Gastrocnemius medialis (tissue), 4 donors: ENCODE measurements at regions not wholly inside any gene's neighbourhood (a gene's known extent, or its start where the extent isn't known, plus 50 kb on each side); places are given as distances from the start of the nearest gene placed in this dataset.
A peak's percentile ranks its signal among the peaks of the same experiment; 100 is the strongest.

Experiments used
- ATAC-seq, 2 donors: fragments of 150-250 bp; one replicate each; pipeline ENCODE4 v1.9.1; 2016
- DNase-seq, 2 donors: peaks; one replicate each; pipeline ENCODE4 v3.0.0-alpha.2; 2019
- H3K27ac ChIP-seq, 4 donors: fragments of 200-600 bp; sonication (generic); 1 replicate in 1 of 4; 2 replicates in 3 of 4; pipeline ENCODE4 v1.5.1; 2016 to 2018; ENCODE audit warnings: mild to moderate bottlenecking in 2 of 4, moderate library complexity in 1 of 4
- H3K27me3 ChIP-seq, 3 donors: fragments of 200-600 bp; sonication (generic) in 2 of 3; 1 replicate in 1 of 3; 2 replicates in 2 of 3; pipeline versions ENCODE4 v1.5.1 to v1.6.0; 2016 to 2019; ENCODE audit warnings: mild to moderate bottlenecking in 1 of 3, moderate library complexity in 1 of 3
- H3K36me3 ChIP-seq, 2 donors: fragments of 200-600 bp; sonication (generic) in 1 of 2; one replicate each; pipeline ENCODE4 v1.5.1; 2017 to 2018
- H3K4me1 ChIP-seq, 2 donors: fragments of 200-600 bp; sonication (generic) in 1 of 2; one replicate each; pipeline ENCODE4 v1.5.1; 2016 to 2017; ENCODE audit warnings: mild to moderate bottlenecking in 2 of 2
- H3K4me3 ChIP-seq, 4 donors: fragments of 200-600 bp; sonication (generic) in 3 of 4; 1 replicate in 1 of 4; 2 replicates in 3 of 4; pipeline ENCODE4 v1.5.1; 2016 to 2019; ENCODE audit warnings: mild to moderate bottlenecking in 2 of 4
- H3K9me3 ChIP-seq, 3 donors: fragments of 200-600 bp; sonication (generic) in 2 of 3; 1 replicate in 1 of 3; 2 replicates in 2 of 3; pipeline ENCODE4 v1.5.1; 2016 to 2019
- CTCF ChIP-seq, 5 experiments: fragments of 450-650 bp in 3 of 5; fragments of 200-600 bp in 2 of 5; sonication (generic) in 2 of 5; IDR thresholded peaks in 4 of 5; conservative IDR thresholded peaks in 1 of 5; 1 replicate in 4 of 5; 2 replicates in 1 of 5; pipeline ENCODE4 v1.5.1; 2016 to 2019; ENCODE audit warnings: antibody characterized with exemption in 5 of 5, mild to moderate bottlenecking in 3 of 5, moderate library complexity in 3 of 5
- POLR2A ChIP-seq, 2 donors: fragments of 450-650 bp; IDR thresholded peaks; one replicate each; pipeline ENCODE4 v1.6.1; 2017; ENCODE audit warnings: antibody characterized with exemption in 2 of 2, mild to moderate bottlenecking in 2 of 2, moderate library complexity in 2 of 2
- in situ Hi-C, 4 donors: fragments of 200-750 bp; cut with MboI; loops; one replicate each; pipeline versions ENCODE4 v1.15.0 to v1.8.0; 2017; ENCODE audit warnings: low sequenced_read_pairs in 4 of 4
- intact Hi-C: fragments of 100-400 bp; cut with DNase I; formaldehyde crosslinking; loops from one replicate; pipeline ENCODE4 v1.15.1; 2023; ENCODE audit warnings: low total_unique reads

- intact Hi-C loops, result no loop called here
Observed at GRCh38 chr1:243924188-243924587, 74.1 kb upstream of the AKT3 start.

GRCh38 chr1:243923292-243924171, 73.5 kb upstream of the AKT3 start:
- no peak for ATAC-seq
- TF ChIP-seq POLR2A (IDR thresholded peaks at IDR 0.05) (no peak), CTCF (IDR thresholded peaks at IDR 0.05 in 4 of 5, conservative IDR thresholded peaks at IDR 0.05 in 1 of 5) (no peak)
- H3K4me3 ChIP-seq, result no peak overlapping the region
- in situ Hi-C loops, result no loop called here
- peaks cover 0 to 10% (median 2%) of the 10 kb centered on the region in 3 donors for H3K27me3 ChIP-seq
- no peaks in the 10 kb centered on the region for H3K9me3 ChIP-seq
- no peaks in the 10 kb centered on the region for H3K4me1 ChIP-seq
- H3K36me3 ChIP-seq, result no peaks in the 10 kb centered on the region
- no peak for DNase-seq
- H3K27ac ChIP-seq, result no peak overlapping the region
- intact Hi-C loops, result no loop called here

More at GRCh38 chr1:243924188-243924587, 74.1 kb upstream of the AKT3 start:
- Histone ChIP-seq H3K4me3 (no peak overlapping the region), H3K27ac (no peak overlapping the region), H3K36me3 (no peaks in the 10 kb centered on the region), H3K27me3 (peaks cover 0 to 3% (median 0%) of the 10 kb centered on the region in 3 donors), H3K4me1 (no peaks in the 10 kb centered on the region), H3K9me3 (no peaks in the 10 kb centered on the region)
- no peak for TF ChIP-seq POLR2A (IDR thresholded peaks at IDR 0.05)
- no peak for TF ChIP-seq CTCF (IDR thresholded peaks at IDR 0.05 in 4 of 5, conservative IDR thresholded peaks at IDR 0.05 in 1 of 5)
- ATAC-seq, result no peak
- in situ Hi-C loops, result no loop called here
- DNase-seq, result no peak

- no peak for DNase-seq
- Histone ChIP-seq H3K4me1 (peaks cover 4 to 13% of the 10 kb centered on the region in 2 donors), H3K9me3 (no peaks in the 10 kb centered on the region), H3K27me3 (peaks cover 11 to 26% (median 20%) of the 10 kb centered on the region in 3 donors), H3K36me3 (no peaks in the 10 kb centered on the region), H3K27ac (no peak overlapping the region), H3K4me3 (no peak overlapping the region)
- TF ChIP-seq CTCF (IDR thresholded peaks at IDR 0.05 in 4 of 5, conservative IDR thresholded peaks at IDR 0.05 in 1 of 5), result no peak
- TF ChIP-seq POLR2A (IDR thresholded peaks at IDR 0.05), result no peak
- intact Hi-C loops, result no loop called here
- in situ Hi-C loops, result no loop called here
- no peak for ATAC-seq
Observed at GRCh38 chr1:243921111-243921510, 71.1 kb upstream of the AKT3 start.

- in situ Hi-C loops, result no loop called here
- no peak for TF ChIP-seq POLR2A (IDR thresholded peaks at IDR 0.05)
- TF ChIP-seq CTCF (IDR thresholded peaks at IDR 0.05 in 4 of 5, conservative IDR thresholded peaks at IDR 0.05 in 1 of 5), result no peak
- Histone ChIP-seq H3K36me3 (no peaks in the 10 kb centered on the region), H3K9me3 (no peaks in the 10 kb centered on the region), H3K27ac (no peak overlapping the region), H3K27me3 (peaks cover 16 to 28% (median 20%) of the 10 kb centered on the region in 3 donors), H3K4me1 (peaks cover 4 to 13% of the 10 kb centered on the region in 2 donors), H3K4me3 (peak overlapping the region; percentile 45 to 73 (median 56))
- ATAC-seq (no peak), DNase-seq (no peak)
- intact Hi-C loops, result no loop called here
Observed at GRCh38 chr1:243917863-243918565, 68.0 kb upstream of the AKT3 start.
